ENCODE measurements at regions not wholly inside any gene's neighbourhood (a gene's known extent, or its start where the extent isn't known, plus 50 kb on each side); places are given as distances from the start of the nearest gene placed in this dataset.

- TF ChIP-seq, protein P1, sequence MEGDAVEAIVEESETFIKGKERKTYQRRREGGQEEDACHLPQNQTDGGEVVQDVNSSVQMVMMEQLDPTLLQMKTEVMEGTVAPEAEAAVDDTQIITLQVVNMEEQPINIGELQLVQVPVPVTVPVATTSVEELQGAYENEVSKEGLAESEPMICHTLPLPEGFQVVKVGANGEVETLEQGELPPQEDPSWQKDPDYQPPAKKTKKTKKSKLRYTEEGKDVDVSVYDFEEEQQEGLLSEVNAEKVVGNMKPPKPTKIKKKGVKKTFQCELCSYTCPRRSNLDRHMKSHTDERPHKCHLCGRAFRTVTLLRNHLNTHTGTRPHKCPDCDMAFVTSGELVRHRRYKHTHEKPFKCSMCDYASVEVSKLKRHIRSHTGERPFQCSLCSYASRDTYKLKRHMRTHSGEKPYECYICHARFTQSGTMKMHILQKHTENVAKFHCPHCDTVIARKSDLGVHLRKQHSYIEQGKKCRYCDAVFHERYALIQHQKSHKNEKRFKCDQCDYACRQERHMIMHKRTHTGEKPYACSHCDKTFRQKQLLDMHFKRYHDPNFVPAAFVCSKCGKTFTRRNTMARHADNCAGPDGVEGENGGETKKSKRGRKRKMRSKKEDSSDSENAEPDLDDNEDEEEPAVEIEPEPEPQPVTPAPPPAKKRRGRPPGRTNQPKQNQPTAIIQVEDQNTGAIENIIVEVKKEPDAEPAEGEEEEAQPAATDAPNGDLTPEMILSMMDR (IDR thresholded peaks at IDR 0.05; ENCODE audit: insufficient read depth, low read depth, low read length) = no peak
- TF ChIP-seq EZH2 (IDR thresholded peaks at IDR 0.05; ENCODE audit: insufficient read depth, low read length) = no peak
Measured at GRCh38 chr4:125517831-125518230, 203.1 kb downstream of the FAT4 start.
